Neutrophil (primary cell): ENCODE measurements at regions not wholly inside any gene's neighbourhood (a gene's known extent, or its start where the extent isn't known, plus 50 kb on each side); places are given as distances from the start of the nearest gene placed in this dataset.

Source experiments
- H3K27ac ChIP-seq: fragments of 200-600 bp; sonication (generic); 2 replicates; pipeline ENCODE4 v1.5.1; 2016; ENCODE audit warnings: mild to moderate bottlenecking, moderate library complexity
- H3K27me3 ChIP-seq: fragments of 200-600 bp; sonication (generic); 2 replicates; pipeline ENCODE4 v1.6.0; 2016; ENCODE audit warnings: mild to moderate bottlenecking
- H3K36me3 ChIP-seq: fragments of 200-600 bp; sonication (generic); 2 replicates; pipeline ENCODE4 v1.5.1; 2017
- H3K4me1 ChIP-seq, 2 experiments: fragments of 200-600 bp in 1 of 2; sonication (generic) in 1 of 2; 1 replicate in 1 of 2; 2 replicates in 1 of 2; pipeline versions ENCODE4 v1.5.1 to v1.6.1; 2013 to 2016; ENCODE audit warnings: low read depth in 1 of 2, low read length in 1 of 2, mild to moderate bottlenecking in 1 of 2, moderate library complexity in 1 of 2; ENCODE audit not compliant: control insufficient read depth in 1 of 2, insufficient read depth in 1 of 2
- H3K4me3 ChIP-seq, 2 experiments: fragments of 200-600 bp in 1 of 2; sonication (generic) in 1 of 2; 1 replicate in 1 of 2; 2 replicates in 1 of 2; pipeline ENCODE4 v1.5.1; 2013 to 2016; ENCODE audit warnings: low read depth in 1 of 2, low read length in 1 of 2, mild to moderate bottlenecking in 1 of 2, moderate library complexity in 1 of 2
- H3K9me3 ChIP-seq: fragments of 200-600 bp; sonication (generic); 2 replicates; pipeline ENCODE4 v1.5.1; 2016
- TF ChIP-seq, protein P1 (sequence below): fragments of 200-600 bp; sonication (generic); IDR thresholded peaks from 2 replicates; pipeline ENCODE4 v1.5.1; 2016; ENCODE audit warnings: antibody characterized with exemption

DNA sequence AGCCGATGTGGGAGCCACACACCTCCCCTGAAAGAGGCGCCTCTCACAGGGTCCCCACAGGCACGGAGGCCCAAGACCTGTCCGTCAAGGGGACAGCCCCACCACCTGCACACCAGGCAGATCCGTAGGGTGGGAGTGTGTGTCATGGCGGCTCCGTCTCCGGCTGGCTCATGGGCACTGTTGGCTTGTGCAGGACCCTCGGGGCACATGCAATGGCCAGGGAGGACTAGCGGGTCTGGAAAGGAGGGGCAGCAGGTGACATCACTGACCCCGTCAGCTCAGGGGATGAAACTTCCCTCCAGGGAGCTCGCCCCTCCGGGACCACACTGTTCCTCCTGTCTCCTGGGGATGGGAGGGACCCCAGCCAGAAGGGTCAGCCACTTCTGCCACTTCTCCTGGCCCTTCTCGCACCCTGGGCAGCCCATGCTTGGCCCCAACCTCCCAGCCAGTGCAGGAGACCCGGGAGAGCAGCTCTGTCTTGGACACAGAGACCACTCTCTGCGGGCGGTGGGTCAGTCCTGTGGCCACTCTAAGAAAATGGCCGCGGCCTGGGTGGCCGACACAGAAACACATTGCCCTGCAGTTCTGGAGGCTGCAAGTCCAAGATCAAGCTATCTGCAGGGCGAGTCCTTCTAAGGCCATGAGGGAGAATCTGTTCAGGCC lies 75.1 kb upstream of the TWIST2 start:
- Histone ChIP-seq H3K4me1 (no peaks in the 10 kb centered on the region), H3K27me3 (peaks cover 8% of the 10 kb centered on the region), H3K9me3 (peaks cover 22% of the 10 kb centered on the region), H3K36me3 (no peaks in the 10 kb centered on the region), H3K27ac (no peak overlapping the region), H3K4me3 (no peak overlapping the region)
- TF ChIP-seq, protein P1, sequence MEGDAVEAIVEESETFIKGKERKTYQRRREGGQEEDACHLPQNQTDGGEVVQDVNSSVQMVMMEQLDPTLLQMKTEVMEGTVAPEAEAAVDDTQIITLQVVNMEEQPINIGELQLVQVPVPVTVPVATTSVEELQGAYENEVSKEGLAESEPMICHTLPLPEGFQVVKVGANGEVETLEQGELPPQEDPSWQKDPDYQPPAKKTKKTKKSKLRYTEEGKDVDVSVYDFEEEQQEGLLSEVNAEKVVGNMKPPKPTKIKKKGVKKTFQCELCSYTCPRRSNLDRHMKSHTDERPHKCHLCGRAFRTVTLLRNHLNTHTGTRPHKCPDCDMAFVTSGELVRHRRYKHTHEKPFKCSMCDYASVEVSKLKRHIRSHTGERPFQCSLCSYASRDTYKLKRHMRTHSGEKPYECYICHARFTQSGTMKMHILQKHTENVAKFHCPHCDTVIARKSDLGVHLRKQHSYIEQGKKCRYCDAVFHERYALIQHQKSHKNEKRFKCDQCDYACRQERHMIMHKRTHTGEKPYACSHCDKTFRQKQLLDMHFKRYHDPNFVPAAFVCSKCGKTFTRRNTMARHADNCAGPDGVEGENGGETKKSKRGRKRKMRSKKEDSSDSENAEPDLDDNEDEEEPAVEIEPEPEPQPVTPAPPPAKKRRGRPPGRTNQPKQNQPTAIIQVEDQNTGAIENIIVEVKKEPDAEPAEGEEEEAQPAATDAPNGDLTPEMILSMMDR = no peak

- TF ChIP-seq, protein P1 = no peak
- Histone ChIP-seq H3K4me1 (no peaks in the 10 kb centered on the region), H3K9me3 (peaks cover 25% of the 10 kb centered on the region), H3K36me3 (no peaks in the 10 kb centered on the region), H3K27ac (no peak overlapping the region), H3K4me3 (no peak overlapping the region), H3K27me3 (peaks cover 8% of the 10 kb centered on the region)
Observed at GRCh38 chr2:238773472-238773871, 74.4 kb upstream of the TWIST2 start.

- no peaks in the 10 kb centered on the region for H3K4me1 ChIP-seq
- no peak overlapping the region for H3K4me3 ChIP-seq
- no peak overlapping the region for H3K27ac ChIP-seq
- H3K27me3 ChIP-seq = peaks cover 8% of the 10 kb centered on the region
- no peaks in the 10 kb centered on the region for H3K36me3 ChIP-seq
- H3K9me3 ChIP-seq = peaks cover 31% of the 10 kb centered on the region
- TF ChIP-seq, protein P1 = no peak
Observed at GRCh38 chr2:238774071-238774470, 73.8 kb upstream of the TWIST2 start.

- no peaks in the 10 kb centered on the region for H3K36me3 ChIP-seq
- H3K27ac ChIP-seq = no peak overlapping the region
- H3K4me3 ChIP-seq = no peak overlapping the region
- H3K9me3 ChIP-seq = peaks cover 36% of the 10 kb centered on the region
- H3K27me3 ChIP-seq = peaks cover 8% of the 10 kb centered on the region
- TF ChIP-seq, protein P1 = no peak
- H3K4me1 ChIP-seq = no peaks in the 10 kb centered on the region
Observed at GRCh38 chr2:238774980-238775509, 72.8 kb upstream of the TWIST2 start.

- Histone ChIP-seq H3K27ac (no peak overlapping the region), H3K9me3 (peaks cover 36% of the 10 kb centered on the region), H3K4me3 (no peak overlapping the region)
Observed at GRCh38 chr2:238775591-238775990, 72.3 kb upstream of the TWIST2 start.

More at GRCh38 chr2:238775591-238775990, 72.3 kb upstream of the TWIST2 start:
- H3K4me1 ChIP-seq = no peaks in the 10 kb centered on the region
- H3K36me3 ChIP-seq = no peaks in the 10 kb centered on the region
- TF ChIP-seq, protein P1 = no peak
- H3K27me3 ChIP-seq = peaks cover 8% of the 10 kb centered on the region
